DOHH2 (cell line): ENCODE measurements at regions not wholly inside any gene's neighbourhood (a gene's known extent, or its start where the extent isn't known, plus 50 kb on each side); places are given as distances from the start of the nearest gene placed in this dataset.

Experiments
- H3F3A ChIP-seq: fragments of 200-600 bp; sonication (generic), shearing (Covaris generic); 2 replicates; pipeline ENCODE4 v1.6.0; 2016; ENCODE audit warnings: antibody characterized with exemption, mild to moderate bottlenecking; ENCODE audit not compliant: control insufficient read depth, insufficient read depth
- H3K27ac ChIP-seq: fragments of 200-600 bp; sonication (generic); 2 replicates; pipeline ENCODE4 v1.5.1; 2014; ENCODE audit warnings: low read depth, mild to moderate bottlenecking, low read length, moderate library complexity
- H3K27me3 ChIP-seq: fragments of 200-600 bp; sonication (generic); 2 replicates; pipeline ENCODE4 v1.6.1; 2014; ENCODE audit warnings: mild to moderate bottlenecking, low read length, mixed read lengths; ENCODE audit not compliant: control insufficient read depth
- H3K36me3 ChIP-seq: fragments of 200-600 bp; sonication (generic); 2 replicates; pipeline ENCODE4 v1.6.1; 2014; ENCODE audit warnings: mild to moderate bottlenecking, low read length, moderate library complexity, mixed read lengths; ENCODE audit not compliant: control insufficient read depth
- H3K4me1 ChIP-seq: fragments of 200-600 bp; sonication (generic); 2 replicates; pipeline ENCODE4 v1.6.1; 2014; ENCODE audit warnings: mild to moderate bottlenecking, low read length, mixed read lengths; ENCODE audit not compliant: control insufficient read depth
- H3K4me2 ChIP-seq: fragments of 200-600 bp; sonication (generic); 2 replicates; pipeline ENCODE4 v1.6.0; 2014; ENCODE audit warnings: mild to moderate bottlenecking, low read length, moderate library complexity
- H3K4me3 ChIP-seq: fragments of 200-600 bp; sonication (generic); 2 replicates; pipeline ENCODE4 v1.5.1; 2014; ENCODE audit warnings: mild to moderate bottlenecking, low read length, mixed read lengths
- H3K79me2 ChIP-seq: fragments of 200-600 bp; sonication (generic); 2 replicates; pipeline ENCODE4 v1.6.1; 2014; ENCODE audit warnings: mild to moderate bottlenecking, low read length, mixed read lengths; ENCODE audit not compliant: control insufficient read depth
- H3K9me2 ChIP-seq: fragments of 200-600 bp; sonication (generic); replicated peaks from 2 replicates; pipeline ENCODE4 v1.6.1; 2014; ENCODE audit warnings: mild to moderate bottlenecking, low read length, mixed read lengths; ENCODE audit not compliant: control insufficient read depth
- H3K9me3 ChIP-seq: fragments of 200-600 bp; sonication (generic); 2 replicates; pipeline ENCODE4 v1.6.1; 2014; ENCODE audit warnings: antibody characterized with exemption, low read length, mixed read lengths; ENCODE audit not compliant: control insufficient read depth, insufficient read depth
- H4K20me1 ChIP-seq: fragments of 200-600 bp; sonication (generic); 2 replicates; pipeline ENCODE4 v1.6.0; 2014; ENCODE audit warnings: low read depth, mild to moderate bottlenecking, antibody characterized with exemption, low read length, moderate library complexity; ENCODE audit not compliant: control insufficient read depth, insufficient read depth
- CTCF ChIP-seq: fragments of 200-600 bp; sonication (generic); IDR thresholded peaks from one replicate; pipeline ENCODE4 v1.5.1; 2014; ENCODE audit warnings: antibody characterized with exemption, mild to moderate bottlenecking, low read depth, low read length; ENCODE audit not compliant: poor library complexity, severe bottlenecking
- EZH2phosphoT487 ChIP-seq: fragments of 200-600 bp; sonication (generic); IDR thresholded peaks from 2 replicates; pipeline ENCODE4 v1.6.1; 2017; ENCODE audit warnings: borderline replicate concordance, mild to moderate bottlenecking, antibody characterized with exemption, low read length, moderate library complexity, mixed read lengths

DNA sequence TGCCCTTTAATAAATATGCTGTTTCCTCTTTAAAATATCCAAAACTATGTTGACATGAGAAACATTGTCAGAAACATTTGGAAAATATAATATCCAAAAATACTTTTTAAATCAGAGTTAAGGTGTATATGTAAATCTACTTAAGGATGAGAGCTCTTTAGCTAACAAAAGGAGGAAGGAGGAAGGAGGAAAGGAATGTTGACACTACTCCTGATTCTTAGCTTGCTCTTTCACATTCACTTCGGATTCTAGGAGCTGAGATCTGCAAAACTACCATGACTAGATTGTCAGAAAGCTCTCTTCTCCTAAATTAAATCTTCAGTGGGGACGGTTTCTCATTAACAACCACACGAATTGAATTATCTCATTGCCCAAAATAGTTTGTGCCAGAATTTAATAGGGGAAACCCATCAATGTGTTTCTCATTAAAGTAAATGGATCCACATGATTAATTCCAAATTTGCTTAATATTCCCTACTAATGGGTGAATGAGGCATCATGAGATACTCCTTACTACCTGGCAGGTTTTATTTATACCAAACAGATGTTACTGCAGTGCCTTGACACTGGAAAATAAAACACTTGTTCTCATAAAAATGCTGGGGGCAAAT lies 509.1 kb downstream of the MBD2 start:
- Histone ChIP-seq H3K79me2 (no peaks in the 10 kb centered on the region), H3K4me2 (no peak overlapping the region), H3K27ac (no peak overlapping the region), H3K4me1 (no peaks in the 10 kb centered on the region), H3K36me3 (no peaks in the 10 kb centered on the region), H3K9me2 (no peaks in the 10 kb centered on the region), H4K20me1 (no peaks in the 10 kb centered on the region), H3K27me3 (no peaks in the 10 kb centered on the region), H3K4me3 (no peak overlapping the region), H3K9me3 (no peaks in the 10 kb centered on the region), H3F3A (no peaks in the 10 kb centered on the region)
- TF ChIP-seq CTCF (no peak), EZH2phosphoT487 (no peak)

GRCh38 chr18:53710080-53710479 lies 514.4 kb downstream of the MBD2 start:
- no peak for TF ChIP-seq CTCF
- TF ChIP-seq EZH2phosphoT487: no peak
- no peaks in the 10 kb centered on the region for H3K27me3 ChIP-seq
- no peak overlapping the region for H3K4me3 ChIP-seq
- H3K9me2 ChIP-seq: no peaks in the 10 kb centered on the region
- no peaks in the 10 kb centered on the region for H3K36me3 ChIP-seq
- H3K79me2 ChIP-seq: no peaks in the 10 kb centered on the region
- H3K4me1 ChIP-seq: no peaks in the 10 kb centered on the region
- H3K4me2 ChIP-seq: no peak overlapping the region
- no peaks in the 10 kb centered on the region for H4K20me1 ChIP-seq
- no peak overlapping the region for H3K27ac ChIP-seq
- no peaks in the 10 kb centered on the region for H3F3A ChIP-seq
- no peaks in the 10 kb centered on the region for H3K9me3 ChIP-seq

DNA sequence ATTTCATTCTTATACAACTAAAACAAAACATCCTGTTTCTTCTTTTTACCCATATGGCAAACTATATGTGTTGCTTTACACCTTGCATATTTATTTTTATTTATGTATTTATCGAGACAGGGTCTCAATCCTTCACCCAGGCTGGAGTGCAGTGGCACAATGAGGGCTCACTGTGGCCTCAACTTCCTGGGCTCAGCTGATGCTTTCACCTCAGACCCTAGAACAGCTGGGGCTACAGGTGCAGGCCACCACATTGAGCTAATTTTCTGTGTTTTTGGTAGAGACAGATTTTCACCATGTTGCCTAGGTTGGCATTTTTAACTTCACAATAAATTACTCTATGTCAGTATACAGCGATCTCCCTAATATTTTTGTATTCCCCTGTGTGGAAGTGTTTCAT lies 522.0 kb downstream of the MBD2 start:
- TF ChIP-seq CTCF (no peak), EZH2phosphoT487 (no peak)
- Histone ChIP-seq H3K9me3 (no peaks in the 10 kb centered on the region), H3K36me3 (no peaks in the 10 kb centered on the region), H3K27ac (no peak overlapping the region), H3F3A (no peaks in the 10 kb centered on the region), H4K20me1 (no peaks in the 10 kb centered on the region), H3K4me3 (no peak overlapping the region), H3K4me2 (no peak overlapping the region), H3K4me1 (no peaks in the 10 kb centered on the region), H3K9me2 (no peaks in the 10 kb centered on the region), H3K79me2 (no peaks in the 10 kb centered on the region), H3K27me3 (peaks cover 3% of the 10 kb centered on the region; the same call in 1 of the 2 replicates)

- H3K4me3 ChIP-seq: no peak overlapping the region
- H3K4me1 ChIP-seq: no peaks in the 10 kb centered on the region
- no peak overlapping the region for H3K27ac ChIP-seq
- H3K79me2 ChIP-seq: no peaks in the 10 kb centered on the region
- no peaks in the 10 kb centered on the region for H4K20me1 ChIP-seq
- no peaks in the 10 kb centered on the region for H3K36me3 ChIP-seq
- H3K27me3 ChIP-seq: peaks cover 4% of the 10 kb centered on the region
- no peaks in the 10 kb centered on the region for H3F3A ChIP-seq
- no peak overlapping the region for H3K4me2 ChIP-seq
- TF ChIP-seq EZH2phosphoT487 (no peak), CTCF (no peak)
- no peaks in the 10 kb centered on the region for H3K9me3 ChIP-seq
- H3K9me2 ChIP-seq: no peaks in the 10 kb centered on the region
Observed at GRCh38 chr18:53701697-53702096, 522.8 kb downstream of the MBD2 start.
